ENCODE measurements at regions not wholly inside any gene's neighbourhood (a gene's known extent, or its start where the extent isn't known, plus 50 kb on each side); places are given as distances from the start of the nearest gene placed in this dataset.

DNA sequence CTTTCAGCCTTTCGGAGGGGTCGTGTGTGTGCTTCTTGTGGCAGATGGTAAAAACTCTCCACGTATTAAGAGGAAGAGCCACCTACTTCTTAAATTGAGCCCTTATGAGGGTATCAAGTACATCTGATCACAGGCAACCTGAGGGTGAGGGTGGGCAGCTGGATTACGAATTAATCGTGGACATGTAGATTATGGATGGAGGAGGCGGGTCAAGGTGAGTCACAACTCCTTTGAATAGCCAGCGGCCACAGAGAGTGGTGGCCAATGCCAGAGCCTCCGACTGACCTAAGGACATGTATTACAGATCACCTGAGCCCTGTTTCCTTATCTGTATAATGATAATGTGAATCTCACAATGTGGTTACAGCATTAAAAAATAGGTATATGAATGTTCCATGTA is 1083.9 kb downstream of the SORCS3 start:
- Histone ChIP-seq H3K79me2 (ENCODE audit: control insufficient read depth, insufficient read depth, low read length) (no peaks in the 10 kb centered on the region), H3K9ac (replicated peaks; ENCODE audit: extremely low read depth, insufficient read depth, low read length) (no peak overlapping the region), H4K20me1 (replicated peaks; ENCODE audit: control insufficient read depth, extremely low read depth, insufficient read depth, low read length) (no peaks in the 10 kb centered on the region), H3K9me1 (replicated peaks; ENCODE audit: control insufficient read depth, extremely low read depth, insufficient read depth, low read length) (no peaks in the 10 kb centered on the region), H3K4me1 (ENCODE audit: control insufficient read depth, extremely low read depth, insufficient read depth, low read length) (no peaks in the 10 kb centered on the region), H3K27ac (ENCODE audit: insufficient read depth, low read depth, low read length) (no peak overlapping the region), H3K36me3 (ENCODE audit: control insufficient read depth in 2 of 2, extremely low read depth in 1 of 2, insufficient read depth in 2 of 2, low read length in 2 of 2) (no peaks in the 10 kb centered on the region), H3K4me3 (replicated peaks in 1 of 3; ENCODE audit: insufficient read depth in 1 of 3, low read depth in 1 of 3, low read length in 3 of 3) (no peak overlapping the region), H2AFZ (ENCODE audit: low read depth, low read length) (no peak overlapping the region), H3K9me3 (replicated peaks; ENCODE audit: control insufficient read depth, insufficient read depth, low read length) (no peaks in the 10 kb centered on the region), H3K27me3 (ENCODE audit: control insufficient read depth in 2 of 2, insufficient read depth in 2 of 2, low read length in 2 of 2) (no peaks in the 10 kb centered on the region), H3K4me2 (ENCODE audit: insufficient read depth, low read length) (no peak overlapping the region)
- intact Hi-C loops (cut with micrococcal nuclease) (no loop called here), dilution Hi-C loops (cut with MboI; ENCODE audit: extremely low pct_ligation_motif_present, low sequenced_read_pairs) (no loop called here)
- BruUV-seq (replicated peaks): no TSS peak
- TF ChIP-seq POLR2AphosphoS5 (IDR thresholded peaks at IDR 0.05; ENCODE audit: insufficient read depth, low read depth, low read length): no peak
- no peak for TF ChIP-seq FOS (IDR thresholded peaks at IDR 0.05; ENCODE audit: borderline replicate concordance, insufficient read depth, low read length)
- no peak for TF ChIP-seq JUN (IDR thresholded peaks at IDR 0.05; ENCODE audit: borderline replicate concordance, insufficient read depth, insufficient read length, low read depth)
- no peak for TF ChIP-seq EZH2 (IDR thresholded peaks at IDR 0.05; ENCODE audit: borderline replicate concordance, low read depth, low read length, severe bottlenecking)
- no peak for TF ChIP-seq GATA2 (IDR thresholded peaks at IDR 0.05; ENCODE audit: insufficient read depth, insufficient read length, low read depth, low read length)
- TF ChIP-seq MYC (IDR thresholded peaks at IDR 0.05; ENCODE audit: low read depth, low read length): no peak
- TF ChIP-seq, protein P1, sequence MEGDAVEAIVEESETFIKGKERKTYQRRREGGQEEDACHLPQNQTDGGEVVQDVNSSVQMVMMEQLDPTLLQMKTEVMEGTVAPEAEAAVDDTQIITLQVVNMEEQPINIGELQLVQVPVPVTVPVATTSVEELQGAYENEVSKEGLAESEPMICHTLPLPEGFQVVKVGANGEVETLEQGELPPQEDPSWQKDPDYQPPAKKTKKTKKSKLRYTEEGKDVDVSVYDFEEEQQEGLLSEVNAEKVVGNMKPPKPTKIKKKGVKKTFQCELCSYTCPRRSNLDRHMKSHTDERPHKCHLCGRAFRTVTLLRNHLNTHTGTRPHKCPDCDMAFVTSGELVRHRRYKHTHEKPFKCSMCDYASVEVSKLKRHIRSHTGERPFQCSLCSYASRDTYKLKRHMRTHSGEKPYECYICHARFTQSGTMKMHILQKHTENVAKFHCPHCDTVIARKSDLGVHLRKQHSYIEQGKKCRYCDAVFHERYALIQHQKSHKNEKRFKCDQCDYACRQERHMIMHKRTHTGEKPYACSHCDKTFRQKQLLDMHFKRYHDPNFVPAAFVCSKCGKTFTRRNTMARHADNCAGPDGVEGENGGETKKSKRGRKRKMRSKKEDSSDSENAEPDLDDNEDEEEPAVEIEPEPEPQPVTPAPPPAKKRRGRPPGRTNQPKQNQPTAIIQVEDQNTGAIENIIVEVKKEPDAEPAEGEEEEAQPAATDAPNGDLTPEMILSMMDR (IDR thresholded peaks at IDR 0.05; ENCODE audit: extremely low read depth in 1 of 2, insufficient read depth in 1 of 2, low read depth in 1 of 2, low read length in 2 of 2): no peak
- TF ChIP-seq, protein P2, sequence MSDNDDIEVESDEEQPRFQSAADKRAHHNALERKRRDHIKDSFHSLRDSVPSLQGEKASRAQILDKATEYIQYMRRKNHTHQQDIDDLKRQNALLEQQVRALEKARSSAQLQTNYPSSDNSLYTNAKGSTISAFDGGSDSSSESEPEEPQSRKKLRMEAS (IDR thresholded peaks at IDR 0.05; ENCODE audit: insufficient read depth, insufficient read length): no peak
- TF ChIP-seq POLR2A (IDR thresholded peaks at IDR 0.05; ENCODE audit: low read depth, low read length): no peak
- POLR2A ChIA-PET: no interaction called here
- FAIRE-seq (no peak), DNase-seq (ENCODE audit: low read depth, low spot score) (no peak)
- CTCF ChIA-PET: no interaction called here

Measured in endothelial cell of umbilical vein (primary cell).